Endothelial cell of umbilical vein (primary cell): ENCODE measurements at regions not wholly inside any gene's neighbourhood (a gene's known extent, or its start where the extent isn't known, plus 50 kb on each side); places are given as distances from the start of the nearest gene placed in this dataset.

Experiments used
- BruUV-seq: library from RNA; stranded (reverse); fragments of 400-500 nt; replicated peaks from 2 replicates; lab custom pipeline; 2021; lab: Mats Ljungman, UMichigan
- CTCF ChIA-PET: fragments of 300-600, 350-600 bp; sonication (Branson Sonifier 250); formaldehyde crosslinking; loops from one replicate; lab custom pipeline; 2021; ENCODE audit warnings: antibody characterized with exemption, inconsistent platforms; lab: Charles Lee
- POLR2A ChIA-PET: fragments of 300-600, 350-600 bp; sonication (Branson Sonifier 250); formaldehyde crosslinking; loops from one replicate; lab custom pipeline; 2021; ENCODE audit warnings: antibody characterized with exemption, inconsistent platforms; lab: Charles Lee
- DNase-seq: peaks from one replicate; pipeline ENCODE4 v3.0.0-alpha.2; 2011; ENCODE audit warnings: low read depth, low spot score
- FAIRE-seq: peaks from 2 replicates; lab custom pipeline; 2011; peaks lifted over from hg19 to GRCh38; lab: Jason Lieb, UNC
- H2AFZ ChIP-seq: 2 replicates; pipeline ENCODE4 v1.6.0; 2012; ENCODE audit warnings: low read depth, low read length, control low read depth, inconsistent platforms
- H3K27ac ChIP-seq: 2 replicates; pipeline ENCODE4 v1.5.1; 2011; ENCODE audit warnings: low read depth, mild to moderate bottlenecking, control low read depth, low read length, moderate library complexity; ENCODE audit not compliant: insufficient read depth
- H3K27me3 ChIP-seq, 2 experiments: 2 replicates each; pipeline versions ENCODE4 v1.6.0 to v1.6.1; 2011; ENCODE audit warnings: low read length in 2 of 2, mixed read lengths in 1 of 2; ENCODE audit not compliant: control insufficient read depth in 2 of 2, insufficient read depth in 2 of 2
- H3K36me3 ChIP-seq, 2 experiments: 2 replicates in 1 of 2; 3 replicates in 1 of 2; pipeline ENCODE4 v1.5.1; 2011; ENCODE audit warnings: low read length in 2 of 2, mild to moderate bottlenecking in 1 of 2, moderate library complexity in 1 of 2; ENCODE audit not compliant: control insufficient read depth in 2 of 2, insufficient read depth in 2 of 2; ENCODE audit errors: extremely low read depth in 1 of 2
- H3K4me1 ChIP-seq: 3 replicates; pipeline ENCODE4 v1.5.1; 2011; ENCODE audit warnings: mild to moderate bottlenecking, low read length; ENCODE audit not compliant: control insufficient read depth, insufficient read depth; ENCODE audit errors: extremely low read depth
- H3K4me2 ChIP-seq: 2 replicates; pipeline ENCODE4 v1.6.1; 2011; ENCODE audit warnings: low read length, control low read depth, mixed read lengths; ENCODE audit not compliant: insufficient read depth
- H3K4me3 ChIP-seq, 3 experiments: fragments of 200-600 bp in 1 of 3; sonication (generic), shearing (Covaris generic) in 1 of 3; replicated peaks in 1 of 3; 2 replicates each; pipeline ENCODE4 v1.5.1; 2011 to 2016; ENCODE audit warnings: control low read depth in 3 of 3, low read length in 3 of 3, mild to moderate bottlenecking in 2 of 3, inconsistent platforms in 1 of 3, low read depth in 1 of 3, moderate library complexity in 1 of 3; ENCODE audit not compliant: insufficient read depth in 1 of 3
- H3K79me2 ChIP-seq: 2 replicates; pipeline ENCODE4 v1.6.0; 2012; ENCODE audit warnings: low read length, inconsistent platforms; ENCODE audit not compliant: control insufficient read depth, insufficient read depth
- H3K9ac ChIP-seq: replicated peaks from 2 replicates; pipeline ENCODE3; 2011; ENCODE audit warnings: low read length, control low read depth; ENCODE audit not compliant: insufficient read depth; ENCODE audit errors: extremely low read depth
- H3K9me1 ChIP-seq: replicated peaks from 3 replicates; pipeline ENCODE4 v1.6.0; 2011; ENCODE audit warnings: mild to moderate bottlenecking, low read length; ENCODE audit not compliant: control insufficient read depth, insufficient read depth; ENCODE audit errors: extremely low read depth
- H3K9me3 ChIP-seq: replicated peaks from 2 replicates; pipeline ENCODE4 v1.5.1; 2012; ENCODE audit warnings: low read length, inconsistent platforms; ENCODE audit not compliant: control insufficient read depth, insufficient read depth
- H4K20me1 ChIP-seq: replicated peaks from 2 replicates; pipeline ENCODE3; 2011; ENCODE audit warnings: mild to moderate bottlenecking, low read length; ENCODE audit not compliant: control insufficient read depth, insufficient read depth; ENCODE audit errors: extremely low read depth
- CTCF ChIP-seq, 2 donors: IDR thresholded peaks; 1 replicate in 1 of 2; 2 replicates in 1 of 2; pipeline ENCODE4 v1.5.1; 2011; ENCODE audit warnings: low read length in 2 of 2, mild to moderate bottlenecking in 2 of 2, moderate library complexity in 2 of 2, control low read depth in 1 of 2, inconsistent platforms in 1 of 2, low read depth in 1 of 2; ENCODE audit not compliant: insufficient read depth in 1 of 2; ENCODE audit errors: extremely low read depth in 1 of 2
- EZH2 ChIP-seq: IDR thresholded peaks from 2 replicates; pipeline ENCODE4 v1.6.1; 2012; ENCODE audit warnings: borderline replicate concordance, low read depth, mild to moderate bottlenecking, moderate library complexity, low read length, inconsistent platforms; ENCODE audit not compliant: severe bottlenecking
- FOS ChIP-seq: IDR thresholded peaks from 2 replicates; pipeline ENCODE4 v1.6.1; 2011; ENCODE audit warnings: mild to moderate bottlenecking, low read length, moderate library complexity, borderline replicate concordance; ENCODE audit not compliant: insufficient read depth
- GATA2 ChIP-seq: IDR thresholded peaks from 2 replicates; pipeline ENCODE4 v1.7.0; 2011; ENCODE audit warnings: low read depth, mild to moderate bottlenecking, moderate library complexity, mixed read lengths, low read length; ENCODE audit not compliant: insufficient read length, insufficient read depth
- JUN ChIP-seq: IDR thresholded peaks from 2 replicates; pipeline ENCODE4 v1.6.1; 2011; ENCODE audit warnings: borderline replicate concordance, low read depth; ENCODE audit not compliant: insufficient read length, insufficient read depth
- MAX ChIP-seq: IDR thresholded peaks from 2 replicates; pipeline ENCODE4 v1.6.1; 2011; ENCODE audit not compliant: insufficient read depth, insufficient read length
- MYC ChIP-seq: IDR thresholded peaks from one replicate; pipeline ENCODE4 v1.6.1; 2011; ENCODE audit warnings: mild to moderate bottlenecking, low read depth, low read length
- POLR2A ChIP-seq: IDR thresholded peaks from 2 replicates; pipeline ENCODE4 v1.6.1; 2012; ENCODE audit warnings: low read depth, mild to moderate bottlenecking, control low read depth, low read length
- POLR2AphosphoS5 ChIP-seq: IDR thresholded peaks from 2 replicates; pipeline ENCODE4 v1.6.1; 2012; ENCODE audit warnings: low read depth, mild to moderate bottlenecking, control low read depth, low read length, moderate library complexity; ENCODE audit not compliant: insufficient read depth
- dilution Hi-C: fragments of 300-500 bp; cut with MboI; formaldehyde crosslinking; loops from one replicate; pipeline ENCODE4 v1.15.0; 2019; ENCODE audit warnings: low sequenced_read_pairs; ENCODE audit not compliant: extremely low pct_ligation_motif_present
- intact Hi-C: fragments of 100-400 bp; cut with micrococcal nuclease; formaldehyde crosslinking; loops from one replicate; pipeline ENCODE4 v1.10.0; 2022

- Histone ChIP-seq H3K9me3 (no peaks in the 10 kb centered on the region), H4K20me1 (no peaks in the 10 kb centered on the region), H3K4me2 (no peak overlapping the region), H3K9me1 (no peaks in the 10 kb centered on the region), H2AFZ (no peak overlapping the region), H3K79me2 (no peaks in the 10 kb centered on the region), H3K4me3 (no peak overlapping the region), H3K9ac (no peak overlapping the region), H3K27me3 (no peaks in the 10 kb centered on the region), H3K4me1 (no peaks in the 10 kb centered on the region), H3K27ac (no peak overlapping the region), H3K36me3 (no peaks in the 10 kb centered on the region)
- dilution Hi-C loops (no loop called here), intact Hi-C loops (no loop called here)
- CTCF ChIA-PET: no interaction called here
- POLR2A ChIA-PET: no interaction called here
- TF ChIP-seq GATA2: no peak
- TF ChIP-seq EZH2: no peak
- TF ChIP-seq FOS: no peak
- TF ChIP-seq POLR2AphosphoS5: no peak
- no peak for TF ChIP-seq CTCF (IDR thresholded peaks at IDR 0.05; ENCODE audit: extremely low read depth in 1 of 2, insufficient read depth in 1 of 2, low read depth in 1 of 2, low read length in 2 of 2)
- no peak for TF ChIP-seq POLR2A
- no peak for TF ChIP-seq JUN
- no peak for TF ChIP-seq MYC
- TF ChIP-seq MAX: no peak
- no TSS peak for BruUV-seq
- FAIRE-seq (no peak), DNase-seq (no peak)
Observed at GRCh38 chr6:14652536-14652935, 535.0 kb downstream of the CD83 start.
